H1 (cell line): ENCODE measurements at regions not wholly inside any gene's neighbourhood (a gene's known extent, or its start where the extent isn't known, plus 50 kb on each side); places are given as distances from the start of the nearest gene placed in this dataset.
A peak's percentile ranks its signal among the peaks of the same experiment; 100 is the strongest.

ENCODE experiments used
- CTCF ChIA-PET: fragments of 300-600 bp; sonication (Branson Sonifier 250); formaldehyde crosslinking; loops from one replicate; lab custom pipeline; 2021; ENCODE audit not compliant: partially characterized antibody; lab: Charles Lee
- POLR2A ChIA-PET: fragments of 300-600 bp; sonication (Branson Sonifier 250); formaldehyde crosslinking; loops from one replicate; lab custom pipeline; 2021; ENCODE audit warnings: inconsistent platforms; ENCODE audit not compliant: partially characterized antibody; lab: Charles Lee
- DNase-seq, 2 experiments: peaks; one replicate each; pipeline versions ENCODE4 v3.0.0 to v3.0.0-alpha.2; 2010 to 2022; ENCODE audit warnings: low spot score in 2 of 2, low read depth in 1 of 2, mixed read lengths in 1 of 2
- FAIRE-seq: peaks from 2 replicates; lab custom pipeline; 2011; peaks lifted over from hg19 to GRCh38; lab: Jason Lieb, UNC
- H2AFZ ChIP-seq: 2 replicates; pipeline ENCODE4 v1.8.1; 2012; ENCODE audit warnings: low read length, inconsistent platforms
- H2AK5ac ChIP-seq: 2 replicates; pipeline ENCODE4 v1.6.1; 2013; ENCODE audit warnings: low read depth, low read length
- H2BK120ac ChIP-seq: replicated peaks from 2 replicates; pipeline ENCODE3; 2013; ENCODE audit warnings: low read depth, low read length, inconsistent platforms
- H2BK12ac ChIP-seq: 2 replicates; pipeline ENCODE4 v1.6.1; 2013; ENCODE audit warnings: low read depth, low read length
- H2BK15ac ChIP-seq: 2 replicates; pipeline ENCODE4 v1.6.1; 2013; ENCODE audit warnings: low read length
- H2BK20ac ChIP-seq: 2 replicates; pipeline ENCODE4 v1.6.1; 2013; ENCODE audit warnings: low read length
- H2BK5ac ChIP-seq: 2 replicates; pipeline ENCODE4 v1.6.1; 2013; ENCODE audit warnings: low read depth, low read length
- H3K14ac ChIP-seq: 2 replicates; pipeline ENCODE4 v1.6.1; 2013; ENCODE audit warnings: inconsistent platforms; ENCODE audit not compliant: insufficient read length
- H3K18ac ChIP-seq: 2 replicates; pipeline ENCODE4 v1.6.1; 2013; ENCODE audit warnings: low read length; ENCODE audit errors: extremely low read depth
- H3K23ac ChIP-seq: 2 replicates; pipeline ENCODE4 v1.6.1; 2013; ENCODE audit warnings: inconsistent platforms; ENCODE audit not compliant: insufficient read length
- H3K23me2 ChIP-seq: 2 replicates; pipeline ENCODE4 v1.6.1; 2013; ENCODE audit warnings: low read depth, low read length
- H3K27ac ChIP-seq: 2 replicates; pipeline ENCODE4 v1.6.1; 2011; ENCODE audit warnings: low read depth, low read length, inconsistent platforms
- H3K27me3 ChIP-seq, 4 experiments: replicated peaks in 1 of 4; 1 replicate in 1 of 4; 2 replicates in 3 of 4; pipeline versions ENCODE4 v1.6.1 to v1.8.1; 2011 to 2013; ENCODE audit warnings: low read length in 3 of 4, mild to moderate bottlenecking in 3 of 4, inconsistent platforms in 2 of 4, mixed read lengths in 2 of 4, moderate library complexity in 1 of 4; ENCODE audit not compliant: control insufficient read depth in 3 of 4, insufficient read depth in 3 of 4; ENCODE audit errors: extremely low read depth in 1 of 4
- H3K36me3 ChIP-seq, 4 experiments: 2 replicates each; pipeline versions ENCODE4 v1.6.1 to v1.8.1; 2011 to 2013; ENCODE audit warnings: mild to moderate bottlenecking in 4 of 4, low read length in 3 of 4, moderate library complexity in 2 of 4, control low read depth in 1 of 4, inconsistent platforms in 1 of 4; ENCODE audit not compliant: insufficient read depth in 4 of 4, control insufficient read depth in 2 of 4
- H3K4ac ChIP-seq: replicated peaks from 2 replicates; pipeline ENCODE3; 2013; ENCODE audit warnings: low read length, low read depth, mixed read lengths, inconsistent platforms; ENCODE audit not compliant: insufficient read length
- H3K4me1 ChIP-seq, 4 experiments: replicated peaks in 1 of 4; 1 replicate in 1 of 4; 2 replicates in 3 of 4; pipeline versions ENCODE4 v1.6.1 to v1.8.1; 2011 to 2013; ENCODE audit warnings: low read length in 3 of 4, inconsistent platforms in 2 of 4, mixed read lengths in 1 of 4; ENCODE audit not compliant: insufficient read depth in 4 of 4, control insufficient read depth in 3 of 4
- H3K4me2 ChIP-seq, 2 experiments: 2 replicates each; pipeline versions ENCODE4 v1.6.1 to v1.8.1; 2011 to 2013; ENCODE audit warnings: low read depth in 2 of 2, low read length in 2 of 2, control low read depth in 1 of 2, inconsistent platforms in 1 of 2, mild to moderate bottlenecking in 1 of 2; ENCODE audit not compliant: insufficient read depth in 1 of 2
- H3K4me3 ChIP-seq, 4 experiments: fragments of 200-600, 300-600 bp in 1 of 4; sonication (generic), shearing (Covaris generic), sonication (Bioruptor Twin) in 1 of 4; 2 replicates each; pipeline versions ENCODE4 v1.5.1 to v1.8.1; 2011 to 2016; ENCODE audit warnings: low read length in 4 of 4, low read depth in 3 of 4, control low read depth in 2 of 4, inconsistent platforms in 2 of 4, mild to moderate bottlenecking in 2 of 4, mixed read lengths in 1 of 4, moderate library complexity in 1 of 4; ENCODE audit not compliant: insufficient read depth in 2 of 4; ENCODE audit errors: extremely low read depth in 1 of 4
- H3K56ac ChIP-seq: replicated peaks from 2 replicates; pipeline ENCODE3; 2013; ENCODE audit warnings: low read depth, mild to moderate bottlenecking, mixed read lengths, low read length, inconsistent platforms; ENCODE audit not compliant: insufficient read length
- H3K79me1 ChIP-seq: 2 replicates; pipeline ENCODE4 v1.6.1; 2013; ENCODE audit warnings: low read depth, low read length, control low read depth
- H3K79me2 ChIP-seq, 2 experiments: 2 replicates each; pipeline versions ENCODE4 v1.6.1 to v1.8.1; 2012 to 2013; ENCODE audit warnings: low read length in 2 of 2, mild to moderate bottlenecking in 2 of 2, inconsistent platforms in 1 of 2; ENCODE audit not compliant: insufficient read depth in 2 of 2, control insufficient read depth in 1 of 2
- H3K9ac ChIP-seq, 4 experiments: replicated peaks in 1 of 4; 1 replicate in 1 of 4; 2 replicates in 3 of 4; pipeline versions ENCODE4 v1.6.1 to v1.8.1; 2011 to 2013; ENCODE audit warnings: low read depth in 3 of 4, low read length in 3 of 4, control low read depth in 2 of 4, mild to moderate bottlenecking in 2 of 4, moderate library complexity in 2 of 4, inconsistent platforms in 1 of 4; ENCODE audit errors: extremely low read depth in 1 of 4
- H3K9me3 ChIP-seq, 2 experiments: 2 replicates each; pipeline versions ENCODE4 v1.6.1 to v1.8.1; 2012 to 2013; ENCODE audit warnings: mild to moderate bottlenecking in 2 of 2, moderate library complexity in 2 of 2, control low read depth in 1 of 2, inconsistent platforms in 1 of 2, low read depth in 1 of 2, low read length in 1 of 2, mixed read lengths in 1 of 2; ENCODE audit not compliant: insufficient read depth in 2 of 2
- H4K20me1 ChIP-seq, 2 experiments: replicated peaks in 1 of 2; 2 replicates each; pipeline versions ENCODE3 to v1.8.1; 2011 to 2013; ENCODE audit warnings: inconsistent platforms in 2 of 2, low read length in 2 of 2, mild to moderate bottlenecking in 1 of 2; ENCODE audit not compliant: insufficient read depth in 2 of 2, control insufficient read depth in 1 of 2
- H4K5ac ChIP-seq: 2 replicates; pipeline ENCODE4 v1.6.1; 2013; ENCODE audit warnings: low read length, low read depth, mixed read lengths, inconsistent platforms; ENCODE audit not compliant: insufficient read length
- H4K8ac ChIP-seq: 2 replicates; pipeline ENCODE4 v1.8.0; 2013; ENCODE audit warnings: mild to moderate bottlenecking, moderate library complexity, low read length, inconsistent platforms; ENCODE audit not compliant: insufficient read depth; ENCODE audit errors: extremely low read depth
- H4K91ac ChIP-seq: replicated peaks from 2 replicates; pipeline ENCODE3; 2013; ENCODE audit warnings: low read length, mixed read lengths, inconsistent platforms; ENCODE audit not compliant: insufficient read length
- ASH2L ChIP-seq: fragments of 200-600, 300-600 bp; sonication (generic); IDR thresholded peaks from one replicate; pipeline ENCODE4 v1.7.1; 2017; ENCODE audit warnings: low read length
- CBX5 ChIP-seq: fragments of 300-800, 300-1000 bp; sonication (generic); IDR thresholded peaks from 2 replicates; pipeline ENCODE4 v1.7.1; 2016; ENCODE audit warnings: antibody characterized with exemption, low read length, low read depth
- JUND ChIP-seq: IDR thresholded peaks from 2 replicates; pipeline ENCODE4 v1.6.1; 2011; ENCODE audit warnings: mild to moderate bottlenecking, improper control_type of control experiment, low read length
- PHF8 ChIP-seq: fragments of 200-600 bp; sonication (generic); conservative IDR thresholded peaks from 2 replicates; pipeline ENCODE4 v1.7.1; 2012; ENCODE audit warnings: low read depth, mild to moderate bottlenecking, inconsistent platforms, low read length, moderate library complexity
- SP4 ChIP-seq: IDR thresholded peaks from 2 replicates; pipeline ENCODE4 v1.6.1; 2012; ENCODE audit warnings: low read length, inconsistent platforms
- TAF7 ChIP-seq: optimal IDR thresholded peaks from 2 replicates; pipeline ENCODE3; 2011; ENCODE audit warnings: low read depth, mild to moderate bottlenecking, inconsistent platforms, low read length, moderate library complexity, borderline replicate concordance
- TCF12 ChIP-seq: IDR thresholded peaks from 2 replicates; pipeline ENCODE4 v1.6.1; 2011; ENCODE audit warnings: low read depth, mild to moderate bottlenecking, low read length
- YY1 ChIP-seq: IDR thresholded peaks from 2 replicates; pipeline ENCODE4 v1.6.1; 2011; ENCODE audit warnings: low read depth, mild to moderate bottlenecking, low read length
- WGBS, 2 experiments: shearing (Covaris generic) in 1 of 2; methylation state at CpG; one replicate each; pipeline versions ENCODE4 v1.1.6 to v1.1.7; 2013 to 2015; ENCODE audit warnings: low lambda C conversion rate in 2 of 2, mixed read lengths in 2 of 2, inconsistent platforms in 1 of 2, low coverage in 1 of 2, missing lambda C conversion rate in 1 of 2; ENCODE audit not compliant: insufficient replicate concordance in 2 of 2, insufficient coverage in 1 of 2, insufficient read length in 1 of 2; ENCODE audit errors: extremely low coverage in 1 of 2, missing lambda C conversion rate in 1 of 2; 5-methylcytosine and 5-hydroxymethylcytosine counted together
- TF ChIP-seq, protein P1 (sequence below): IDR thresholded peaks from 2 replicates; pipeline ENCODE4 v1.6.1; 2012; ENCODE audit warnings: inconsistent platforms
- TF ChIP-seq, protein P2 (sequence below): IDR thresholded peaks from 2 replicates; pipeline ENCODE4 v1.6.1; 2012; ENCODE audit warnings: low read length, inconsistent platforms

DNA sequence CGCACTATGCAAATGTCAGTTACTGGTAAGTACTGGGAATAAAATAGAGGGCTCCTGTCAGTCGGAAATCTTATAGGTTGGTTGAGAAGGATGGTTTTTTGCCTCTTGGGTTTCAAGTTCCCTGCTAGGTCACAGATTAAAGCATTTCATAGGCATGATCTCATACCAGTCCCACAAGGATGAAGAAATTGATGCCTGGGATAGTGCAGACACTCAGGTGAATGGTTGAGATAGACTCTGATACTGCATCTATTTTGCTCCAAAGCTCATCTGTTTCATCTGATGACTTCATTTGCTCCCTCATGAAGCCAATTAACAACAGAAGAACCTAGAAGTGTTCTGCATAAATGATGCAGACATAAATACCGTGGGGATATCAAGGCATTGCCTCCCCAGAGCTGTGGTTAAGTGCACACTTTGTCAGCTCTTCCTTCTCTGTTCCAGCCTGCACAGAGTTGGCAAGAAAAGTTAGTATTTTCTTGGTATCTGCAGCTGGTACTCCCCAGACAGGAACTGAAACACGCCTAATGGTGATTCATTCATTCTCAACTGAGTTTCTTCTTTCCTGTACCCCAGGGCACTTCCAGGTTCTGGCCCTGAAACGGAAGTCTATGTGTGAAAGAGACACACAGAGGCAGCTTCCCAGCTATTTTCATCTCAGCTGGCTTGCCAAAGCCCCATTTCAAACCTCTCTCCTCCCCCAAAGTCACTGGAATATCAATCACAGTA is 418.3 kb upstream of the SALL1 start:
- no peak overlapping the region for H4K5ac ChIP-seq
- no peak overlapping the region for H3K14ac ChIP-seq
- no peak overlapping the region for H4K91ac ChIP-seq
- no peaks in the 10 kb centered on the region for H3K79me2 ChIP-seq
- H3K9me3 ChIP-seq = no peaks in the 10 kb centered on the region
- no peak overlapping the region for H2AFZ ChIP-seq
- no peaks in the 10 kb centered on the region for H3K23me2 ChIP-seq
- no peak overlapping the region for H3K9ac ChIP-seq
- no peak overlapping the region for H3K56ac ChIP-seq
- H2BK15ac ChIP-seq = no peak overlapping the region
- H2AK5ac ChIP-seq = no peak overlapping the region
- no peak overlapping the region for H2BK12ac ChIP-seq
- H3K23ac ChIP-seq = no peak overlapping the region
- H3K27me3 ChIP-seq = no peaks in the 10 kb centered on the region
- FAIRE-seq = no peak
- WGBS, 2 experiments = 92% methylated on average over 5 of the region's 5 CpGs; no CpG with 5 or more reads in 1 of the 2 experiments
- no peaks in the 10 kb centered on the region for H3K79me1 ChIP-seq
- H3K4ac ChIP-seq = no peak overlapping the region
- H3K36me3 ChIP-seq = no peaks in the 10 kb centered on the region
- 0 out of 2 replicates have a peak overlapping the region, but pooled peaks have one; percentile 55 for H2BK20ac ChIP-seq
- no peak overlapping the region for H4K8ac ChIP-seq
- H2BK5ac ChIP-seq = no peak overlapping the region
- no peak overlapping the region for H3K4me2 ChIP-seq
- H4K20me1 ChIP-seq = no peaks in the 10 kb centered on the region
- no peak overlapping the region for H3K18ac ChIP-seq
- no peak for DNase-seq
- H3K4me1 ChIP-seq = no peaks in the 10 kb centered on the region
- POLR2A ChIA-PET = no interaction called here
- no peak overlapping the region for H3K27ac ChIP-seq
- H3K4me3 ChIP-seq = no peak overlapping the region
- H2BK120ac ChIP-seq = no peak overlapping the region
- CTCF ChIA-PET = no interaction called here
- TF ChIP-seq PHF8 (no peak), TAF7 (no peak), SP4 (no peak), CBX5 (no peak), JUND (no peak), ASH2L (no peak), TCF12 (no peak), YY1 (no peak)
- TF ChIP-seq, protein P1, sequence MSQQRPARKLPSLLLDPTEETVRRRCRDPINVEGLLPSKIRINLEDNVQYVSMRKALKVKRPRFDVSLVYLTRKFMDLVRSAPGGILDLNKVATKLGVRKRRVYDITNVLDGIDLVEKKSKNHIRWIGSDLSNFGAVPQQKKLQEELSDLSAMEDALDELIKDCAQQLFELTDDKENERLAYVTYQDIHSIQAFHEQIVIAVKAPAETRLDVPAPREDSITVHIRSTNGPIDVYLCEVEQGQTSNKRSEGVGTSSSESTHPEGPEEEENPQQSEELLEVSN = no peak
- TF ChIP-seq, protein P2, sequence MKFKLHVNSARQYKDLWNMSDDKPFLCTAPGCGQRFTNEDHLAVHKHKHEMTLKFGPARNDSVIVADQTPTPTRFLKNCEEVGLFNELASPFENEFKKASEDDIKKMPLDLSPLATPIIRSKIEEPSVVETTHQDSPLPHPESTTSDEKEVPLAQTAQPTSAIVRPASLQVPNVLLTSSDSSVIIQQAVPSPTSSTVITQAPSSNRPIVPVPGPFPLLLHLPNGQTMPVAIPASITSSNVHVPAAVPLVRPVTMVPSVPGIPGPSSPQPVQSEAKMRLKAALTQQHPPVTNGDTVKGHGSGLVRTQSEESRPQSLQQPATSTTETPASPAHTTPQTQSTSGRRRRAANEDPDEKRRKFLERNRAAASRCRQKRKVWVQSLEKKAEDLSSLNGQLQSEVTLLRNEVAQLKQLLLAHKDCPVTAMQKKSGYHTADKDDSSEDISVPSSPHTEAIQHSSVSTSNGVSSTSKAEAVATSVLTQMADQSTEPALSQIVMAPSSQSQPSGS = no peak
